Effector memory CD8-positive, alpha-beta T cell (primary cell): ENCODE measurements at regions not wholly inside any gene's neighbourhood (a gene's known extent, or its start where the extent isn't known, plus 50 kb on each side); places are given as distances from the start of the nearest gene placed in this dataset.

ENCODE experiments used
- ATAC-seq: fragments of 150-1000 bp; cut with Tn5 transposase; replicated peaks from 2 replicates; pipeline ENCODE4 v1.10.0; 2021; ENCODE audit warnings: mild to moderate bottlenecking, moderate library complexity
- DNase-seq, 3 experiments: peaks; one replicate each; pipeline ENCODE4 v3.0.0; 2021
- H3K27ac Mint-ChIP-seq, 2 donors: one replicate each; pipeline ENCODE4 v1.8.0; 2022; ENCODE audit warnings: mild to moderate bottlenecking in 2 of 2, mixed read lengths in 2 of 2, moderate library complexity in 2 of 2
- H3K27me3 Mint-ChIP-seq, 2 donors: one replicate each; pipeline ENCODE4 v1.8.0; 2022; ENCODE audit warnings: mixed read lengths in 2 of 2
- H3K36me3 Mint-ChIP-seq: one replicate; pipeline ENCODE4 v1.8.0; 2022; ENCODE audit warnings: mild to moderate bottlenecking, moderate library complexity, mixed read lengths; ENCODE audit not compliant: insufficient read depth
- H3K4me1 Mint-ChIP-seq, 2 donors: one replicate each; pipeline ENCODE4 v1.8.0; 2022; ENCODE audit warnings: low read depth in 2 of 2, mixed read lengths in 2 of 2
- H3K4me3 Mint-ChIP-seq, 2 donors: one replicate each; pipeline ENCODE4 v1.8.0; 2022; ENCODE audit warnings: mild to moderate bottlenecking in 2 of 2, mixed read lengths in 2 of 2, moderate library complexity in 2 of 2
- H3K9me3 Mint-ChIP-seq, 2 donors: one replicate each; pipeline ENCODE4 v1.8.0; 2022; ENCODE audit warnings: mixed read lengths in 2 of 2

GRCh38 chr20:24340933-24341332, 128.5 kb upstream of the SYNDIG1 start:
- ATAC-seq (no peak), DNase-seq (no peak)
- Mint-ChIP-seq H3K4me3 (no peak overlapping the region), H3K4me1 (no peaks in the 10 kb centered on the region), H3K27me3 (peaks cover 27 to 30% of the 10 kb centered on the region in 2 donors), H3K27ac (no peak overlapping the region), H3K9me3 (no peaks in the 10 kb centered on the region), H3K36me3 (no peaks in the 10 kb centered on the region)

- ATAC-seq (no peak), DNase-seq (no peak)
- Mint-ChIP-seq H3K27ac (no peak overlapping the region), H3K9me3 (no peaks in the 10 kb centered on the region), H3K4me1 (no peaks in the 10 kb centered on the region), H3K36me3 (no peaks in the 10 kb centered on the region), H3K4me3 (no peak overlapping the region), H3K27me3 (peaks cover 25 to 30% of the 10 kb centered on the region in 2 donors)
These were observed 130.2 kb upstream of the SYNDIG1 start for GRCh38 chr20:24339210-24339641.

- H3K36me3 Mint-ChIP-seq: no peaks in the 10 kb centered on the region
- no peak for ATAC-seq
- H3K27me3 Mint-ChIP-seq: peaks cover 30 to 33% of the 10 kb centered on the region in 2 donors
- H3K27ac Mint-ChIP-seq: no peak overlapping the region
- no peak overlapping the region for H3K4me3 Mint-ChIP-seq
- no peaks in the 10 kb centered on the region for H3K9me3 Mint-ChIP-seq
- no peaks in the 10 kb centered on the region for H3K4me1 Mint-ChIP-seq
- no peak for DNase-seq
These were observed 131.9 kb upstream of the SYNDIG1 start for GRCh38 chr20:24337551-24337950.

GRCh38 chr20:24337069-24337468, 132.4 kb upstream of the SYNDIG1 start:
- no peaks in the 10 kb centered on the region for H3K36me3 Mint-ChIP-seq
- no peak overlapping the region for H3K27ac Mint-ChIP-seq
- peaks cover 30 to 38% of the 10 kb centered on the region in 2 donors for H3K27me3 Mint-ChIP-seq
- H3K4me3 Mint-ChIP-seq: no peak overlapping the region
- no peaks in the 10 kb centered on the region for H3K4me1 Mint-ChIP-seq
- no peaks in the 10 kb centered on the region for H3K9me3 Mint-ChIP-seq
- no peak for ATAC-seq
- no peak for DNase-seq

- Mint-ChIP-seq H3K27me3 (peaks cover 11 to 25% of the 10 kb centered on the region in 2 donors), H3K27ac (no peak overlapping the region), H3K36me3 (no peaks in the 10 kb centered on the region), H3K4me1 (no peaks in the 10 kb centered on the region), H3K9me3 (no peaks in the 10 kb centered on the region), H3K4me3 (no peak overlapping the region)
- ATAC-seq (no peak), DNase-seq (no peak)
These were observed 134.6 kb upstream of the SYNDIG1 start for GRCh38 chr20:24334830-24335229.

- DNase-seq (no peak), ATAC-seq (no peak)
- no peaks in the 10 kb centered on the region for H3K4me1 Mint-ChIP-seq
- no peaks in the 10 kb centered on the region for H3K9me3 Mint-ChIP-seq
- peaks cover 3 to 19% of the 10 kb centered on the region in 2 donors for H3K27me3 Mint-ChIP-seq
- no peak overlapping the region for H3K27ac Mint-ChIP-seq
- no peak overlapping the region for H3K4me3 Mint-ChIP-seq
- H3K36me3 Mint-ChIP-seq: no peaks in the 10 kb centered on the region
These were observed 136.5 kb upstream of the SYNDIG1 start for GRCh38 chr20:24332956-24333355.

- no peaks in the 10 kb centered on the region for H3K9me3 Mint-ChIP-seq
- peaks cover 9 to 19% of the 10 kb centered on the region in 2 donors for H3K27me3 Mint-ChIP-seq
- no peaks in the 10 kb centered on the region for H3K36me3 Mint-ChIP-seq
- H3K4me1 Mint-ChIP-seq: no peaks in the 10 kb centered on the region
- ATAC-seq (no peak), DNase-seq (no peak)
- no peak overlapping the region for H3K27ac Mint-ChIP-seq
- H3K4me3 Mint-ChIP-seq: no peak overlapping the region
These were observed 137.5 kb upstream of the SYNDIG1 start for GRCh38 chr20:24331939-24332338.

- no peaks in the 10 kb centered on the region for H3K36me3 Mint-ChIP-seq
- no peak overlapping the region for H3K4me3 Mint-ChIP-seq
- H3K27me3 Mint-ChIP-seq: peaks cover 13 to 27% of the 10 kb centered on the region in 2 donors
- H3K9me3 Mint-ChIP-seq: no peaks in the 10 kb centered on the region
- ATAC-seq (no peak), DNase-seq (no peak)
- H3K4me1 Mint-ChIP-seq: no peaks in the 10 kb centered on the region
- no peak overlapping the region for H3K27ac Mint-ChIP-seq
These were observed 140.5 kb upstream of the SYNDIG1 start for GRCh38 chr20:24328901-24329300.

- H3K4me1 Mint-ChIP-seq: peaks cover 0 to 7% of the 10 kb centered on the region in 2 donors
- H3K36me3 Mint-ChIP-seq: no peaks in the 10 kb centered on the region
- peaks cover 25 to 52% of the 10 kb centered on the region in 2 donors for H3K27me3 Mint-ChIP-seq
- H3K27ac Mint-ChIP-seq: no peak overlapping the region
- no peak overlapping the region for H3K4me3 Mint-ChIP-seq
- no peak for ATAC-seq
- no peak for DNase-seq
- no peaks in the 10 kb centered on the region for H3K9me3 Mint-ChIP-seq
These were observed 147.5 kb upstream of the SYNDIG1 start for GRCh38 chr20:24321973-24322372.

- peaks cover 25 to 41% of the 10 kb centered on the region in 2 donors for H3K27me3 Mint-ChIP-seq
- H3K4me3 Mint-ChIP-seq: no peak overlapping the region
- ATAC-seq: no peak
- H3K27ac Mint-ChIP-seq: no peak overlapping the region
- no peaks in the 10 kb centered on the region for H3K36me3 Mint-ChIP-seq
- H3K9me3 Mint-ChIP-seq: no peaks in the 10 kb centered on the region
- DNase-seq: no peak
- H3K4me1 Mint-ChIP-seq: peaks cover 0 to 7% of the 10 kb centered on the region in 2 donors
These were observed 150.7 kb upstream of the SYNDIG1 start for GRCh38 chr20:24318569-24319352.

GRCh38 chr20:24317224-24317623, 152.2 kb upstream of the SYNDIG1 start:
- H3K4me1 Mint-ChIP-seq: peaks cover 0 to 7% of the 10 kb centered on the region in 2 donors
- no peak overlapping the region for H3K4me3 Mint-ChIP-seq
- ATAC-seq (no peak), DNase-seq (no peak)
- H3K27ac Mint-ChIP-seq: no peak overlapping the region
- peaks cover 31 to 51% of the 10 kb centered on the region in 2 donors for H3K27me3 Mint-ChIP-seq
- H3K36me3 Mint-ChIP-seq: no peaks in the 10 kb centered on the region
- H3K9me3 Mint-ChIP-seq: no peaks in the 10 kb centered on the region

- no peak for DNase-seq
- H3K27ac Mint-ChIP-seq: no peak overlapping the region
- H3K9me3 Mint-ChIP-seq: no peaks in the 10 kb centered on the region
- H3K4me3 Mint-ChIP-seq: no peak overlapping the region
- H3K36me3 Mint-ChIP-seq: no peaks in the 10 kb centered on the region
- no peak for ATAC-seq
- peaks cover 35 to 56% of the 10 kb centered on the region in 2 donors for H3K27me3 Mint-ChIP-seq
- peaks cover 0 to 7% of the 10 kb centered on the region in 2 donors for H3K4me1 Mint-ChIP-seq
These were observed 152.7 kb upstream of the SYNDIG1 start for GRCh38 chr20:24316731-24317130.

- H3K9me3 Mint-ChIP-seq: no peaks in the 10 kb centered on the region
- ATAC-seq: no peak
These were observed 155.4 kb upstream of the SYNDIG1 start for GRCh38 chr20:24314053-24314452.

GRCh38 chr20:24309596-24309995, 159.8 kb upstream of the SYNDIG1 start:
- Mint-ChIP-seq H3K36me3 (no peaks in the 10 kb centered on the region), H3K27ac (no peak overlapping the region), H3K9me3 (no peaks in the 10 kb centered on the region), H3K27me3 (peaks cover 25 to 42% of the 10 kb centered on the region in 2 donors), H3K4me1 (no peaks in the 10 kb centered on the region), H3K4me3 (no peak overlapping the region)
- ATAC-seq: no peak
- DNase-seq: no peak

More at GRCh38 chr20:24314053-24314452, 155.4 kb upstream of the SYNDIG1 start:
- H3K27ac Mint-ChIP-seq: no peak overlapping the region
- H3K36me3 Mint-ChIP-seq: no peaks in the 10 kb centered on the region
- no peak overlapping the region for H3K4me3 Mint-ChIP-seq
- no peak for DNase-seq
- peaks cover 0 to 7% of the 10 kb centered on the region in 2 donors for H3K4me1 Mint-ChIP-seq
- H3K27me3 Mint-ChIP-seq: peaks cover 25 to 54% of the 10 kb centered on the region in 2 donors
